MV-4-11 (cell line): ENCODE measurements at regions not wholly inside any gene's neighbourhood (a gene's known extent, or its start where the extent isn't known, plus 50 kb on each side); places are given as distances from the start of the nearest gene placed in this dataset.
"Not testable (repeated sequence)": the region's sequence is repeated elsewhere in the genome, so short reads cannot be mapped to it uniquely, and the experiment has no call there.

Source experiments
- DNase-seq: peaks from one replicate; lab custom pipeline; 2025; lab: John Stamatoyannopoulos, UW

GRCh38 chr16:75780669-75781068 is 54.4 kb upstream of the CPHXL start:
- no peak for DNase-seq

- DNase-seq: no peak
These were observed 55.5 kb upstream of the CPHXL start for GRCh38 chr16:75781683-75782343.

- DNase-seq: no peak
These were observed 61.1 kb upstream of the CPHXL start for GRCh38 chr16:75787440-75787839.

GRCh38 chr16:75789237-75789636 is 62.9 kb upstream of the CPHXL start:
- peak; percentile 41 for DNase-seq

- DNase-seq: no peak
These were observed 66.6 kb upstream of the CPHXL start for GRCh38 chr16:75792771-75793492.

- no peak for DNase-seq
These were observed 67.4 kb upstream of the CPHXL start for GRCh38 chr16:75793641-75794040.

- DNase-seq: peak; percentile 86
These were observed 68.1 kb upstream of the CPHXL start for GRCh38 chr16:75794426-75794825.

- no peak for DNase-seq
These were observed 72.4 kb upstream of the CPHXL start for GRCh38 chr16:75798714-75799113.

- DNase-seq: no peak
These were observed 75.0 kb upstream of the CPHXL start for GRCh38 chr16:75801307-75801706.

GRCh38 chr16:75803753-75804152 is 77.5 kb upstream of the CPHXL start:
- no peak for DNase-seq

- no peak for DNase-seq
These were observed 78.1 kb upstream of the CPHXL start for GRCh38 chr16:75804368-75804767.

- no peak for DNase-seq
These were observed 79.7 kb upstream of the CPHXL start for GRCh38 chr16:75805946-75806345.

GRCh38 chr16:75806487-75806886 is 80.2 kb upstream of the CPHXL start:
- DNase-seq: no peak

GRCh38 chr16:75810342-75810741 is 84.1 kb upstream of the CPHXL start:
- DNase-seq: no peak

GRCh38 chr16:75811020-75811634 is 84.8 kb upstream of the CPHXL start:
- no peak for DNase-seq

GRCh38 chr16:75818491-75818890 is 92.2 kb upstream of the CPHXL start:
- no peak for DNase-seq

GRCh38 chr16:75820672-75821071 is 94.4 kb upstream of the CPHXL start:
- DNase-seq: no peak

- no peak for DNase-seq
These were observed 94.8 kb upstream of the CPHXL start for GRCh38 chr16:75821117-75821516.

GRCh38 chr16:75825750-75826149 is 99.5 kb upstream of the CPHXL start:
- not testable (repeated sequence) for DNase-seq

- not testable (repeated sequence) for DNase-seq
These were observed 101.2 kb upstream of the CPHXL start for GRCh38 chr16:75827372-75828038.

- not testable (repeated sequence) for DNase-seq
These were observed 107.1 kb upstream of the CPHXL start for GRCh38 chr16:75833385-75833784.

- DNase-seq: no peak
These were observed 110.2 kb upstream of the CPHXL start for GRCh38 chr16:75836347-75837010.
